Bronchial epithelial cell (primary cell): ENCODE measurements at regions not wholly inside any gene's neighbourhood (a gene's known extent, or its start where the extent isn't known, plus 50 kb on each side); places are given as distances from the start of the nearest gene placed in this dataset.

Experiments
- DNase-seq: peaks from one replicate; pipeline ENCODE4 v3.0.0-alpha.2; 2010; ENCODE audit warnings: low read depth
- FAIRE-seq: peaks from 2 replicates; lab custom pipeline; 2011; peaks lifted over from hg19 to GRCh38; lab: Jason Lieb, UNC
- H3K27me3 ChIP-seq: 2 replicates; pipeline ENCODE4 v1.5.1; 2011; ENCODE audit warnings: low read length; ENCODE audit not compliant: control insufficient read depth, insufficient read depth
- H3K36me3 ChIP-seq: 2 replicates; pipeline ENCODE4 v1.5.1; 2011; ENCODE audit warnings: low read length; ENCODE audit not compliant: control insufficient read depth, insufficient read depth
- H3K4me3 ChIP-seq: 2 replicates; pipeline ENCODE4 v1.5.1; 2011; ENCODE audit warnings: mild to moderate bottlenecking, low read depth, low read length, control low read depth
- CTCF ChIP-seq: IDR thresholded peaks from 2 replicates; pipeline ENCODE4 v1.5.1; 2011; ENCODE audit warnings: mild to moderate bottlenecking, moderate library complexity, low read length, control low read depth, inconsistent platforms; ENCODE audit not compliant: insufficient read depth, severe bottlenecking

GRCh38 chr18:44620812-44621211 is 59.9 kb upstream of the SETBP1 start:
- no peak for TF ChIP-seq CTCF
- DNase-seq (no peak), FAIRE-seq (no peak)
- Histone ChIP-seq H3K36me3 (no peaks in the 10 kb centered on the region), H3K4me3 (no peak overlapping the region), H3K27me3 (no peaks in the 10 kb centered on the region)

GRCh38 chr18:44624052-44624451 is 56.6 kb upstream of the SETBP1 start:
- DNase-seq (no peak), FAIRE-seq (no peak)
- Histone ChIP-seq H3K36me3 (no peaks in the 10 kb centered on the region), H3K27me3 (no peaks in the 10 kb centered on the region), H3K4me3 (no peak overlapping the region)
- TF ChIP-seq CTCF: no peak

GRCh38 chr18:44625386-44625785 is 55.3 kb upstream of the SETBP1 start:
- no peak for TF ChIP-seq CTCF
- DNase-seq: no peak
- Histone ChIP-seq H3K4me3 (no peak overlapping the region), H3K27me3 (no peaks in the 10 kb centered on the region), H3K36me3 (no peaks in the 10 kb centered on the region)
- FAIRE-seq: no peak

- DNase-seq (no peak), FAIRE-seq (no peak)
- Histone ChIP-seq H3K4me3 (no peak overlapping the region), H3K36me3 (no peaks in the 10 kb centered on the region), H3K27me3 (no peaks in the 10 kb centered on the region)
- TF ChIP-seq CTCF: no peak
Observed at GRCh38 chr18:44626236-44626635, 54.5 kb upstream of the SETBP1 start.

- FAIRE-seq (peak; percentile 23), DNase-seq (peak; percentile 55)
- no peak for TF ChIP-seq CTCF
- Histone ChIP-seq H3K27me3 (no peaks in the 10 kb centered on the region), H3K4me3 (no peak overlapping the region), H3K36me3 (no peaks in the 10 kb centered on the region)
Observed at GRCh38 chr18:44626807-44627206, 53.9 kb upstream of the SETBP1 start.

GRCh38 chr18:44627280-44627679 is 53.4 kb upstream of the SETBP1 start:
- no peaks in the 10 kb centered on the region for H3K27me3 ChIP-seq
- H3K36me3 ChIP-seq: no peaks in the 10 kb centered on the region
- no peak for FAIRE-seq
- no peak for TF ChIP-seq CTCF
- H3K4me3 ChIP-seq: no peak overlapping the region
- peak; percentile 77 for DNase-seq
